ENCODE measurements at regions not wholly inside any gene's neighbourhood (a gene's known extent, or its start where the extent isn't known, plus 50 kb on each side); places are given as distances from the start of the nearest gene placed in this dataset.

DNA sequence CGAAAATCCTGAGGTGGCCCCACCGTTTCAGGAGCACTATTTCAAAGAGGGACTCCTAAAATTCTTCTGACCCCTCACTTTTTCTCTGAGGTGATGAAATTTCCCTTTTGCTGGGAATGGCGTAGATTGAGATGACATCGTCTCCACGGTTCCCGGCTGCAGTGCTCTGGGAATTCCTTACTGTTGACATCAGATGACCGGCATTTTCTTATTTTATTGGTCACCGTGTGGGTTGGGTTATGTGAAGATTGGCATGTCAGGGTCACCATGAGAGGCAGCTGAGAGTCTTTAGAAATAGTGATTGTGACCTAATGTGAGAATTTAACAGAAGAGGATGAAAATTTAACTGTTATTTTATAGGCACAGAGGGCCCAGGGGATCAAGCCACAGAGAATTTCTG lies 356.7 kb downstream of the FGF9 start:
- in situ Hi-C loops (cut with HindIII; ENCODE audit: low sequenced_read_pairs) = no loop called here
- DNase-seq (ENCODE audit: low spot score) = no peak

GRCh38 chr13:22028831-22029230 lies 358.0 kb downstream of the FGF9 start:
- DNase-seq (ENCODE audit: low spot score) = no peak
- in situ Hi-C loops (cut with HindIII; ENCODE audit: low sequenced_read_pairs) = no loop called here

- in situ Hi-C loops (cut with HindIII; ENCODE audit: low sequenced_read_pairs) = no loop called here
- DNase-seq (ENCODE audit: low spot score) = no peak
Observed at GRCh38 chr13:22030321-22030720, 359.4 kb downstream of the FGF9 start.

DNA sequence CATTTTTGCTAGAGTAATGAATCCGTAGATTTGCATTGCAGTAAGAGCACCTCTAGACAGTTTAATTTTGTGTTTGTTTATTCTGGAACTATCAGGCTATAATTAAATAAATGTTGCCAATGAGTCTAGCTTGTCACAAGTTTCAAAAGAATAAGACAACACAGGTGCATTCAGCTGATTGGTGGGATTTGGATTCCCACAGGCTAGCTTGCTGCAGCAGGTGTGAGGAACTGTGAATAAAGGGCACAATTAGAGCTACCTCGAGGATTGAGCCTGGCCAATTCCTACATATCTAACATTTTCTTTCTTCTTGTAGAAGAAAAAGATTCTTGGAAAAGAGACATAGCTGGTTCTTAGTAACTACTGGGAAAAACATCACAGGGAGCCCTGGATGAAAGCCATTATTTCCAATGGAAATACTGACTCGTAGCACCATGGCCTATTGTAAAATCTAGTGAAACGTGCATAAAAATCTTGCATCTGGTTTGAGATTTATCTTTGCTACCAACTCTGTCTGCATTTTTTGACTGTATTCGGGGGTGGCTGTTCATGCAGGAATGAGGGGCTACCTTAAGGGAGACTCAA lies 360.9 kb downstream of the FGF9 start:
- no peak for DNase-seq (ENCODE audit: low spot score)
- in situ Hi-C loops (cut with HindIII; ENCODE audit: low sequenced_read_pairs) = no loop called here

DNA sequence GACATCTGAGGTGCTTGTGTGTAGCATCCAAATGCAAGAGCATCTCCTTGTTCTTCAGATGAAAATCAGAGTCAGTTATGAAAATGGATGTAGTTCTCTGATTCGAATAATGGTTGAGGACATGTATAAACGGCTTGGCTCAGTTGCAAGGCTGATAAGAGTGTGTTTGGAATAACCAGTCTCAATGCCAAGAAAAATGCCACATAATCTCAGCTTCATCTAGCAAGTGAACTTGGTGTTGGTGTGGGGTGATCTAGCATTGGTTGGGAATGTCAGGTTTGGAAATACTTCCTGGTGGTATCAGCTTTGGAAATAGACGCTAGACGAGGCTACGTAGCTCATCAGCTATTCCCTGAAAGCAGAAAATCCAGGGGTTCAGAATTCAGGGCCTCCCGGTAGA lies 362.0 kb downstream of the FGF9 start:
- in situ Hi-C loops (cut with HindIII; ENCODE audit: low sequenced_read_pairs) = no loop called here
- no peak for DNase-seq (ENCODE audit: low spot score)

GRCh38 chr13:22039961-22040360 lies 369.1 kb downstream of the FGF9 start:
- no peak for DNase-seq (ENCODE audit: low spot score)
- in situ Hi-C loops (cut with HindIII; ENCODE audit: low sequenced_read_pairs) = no loop called here

- no peak for DNase-seq (ENCODE audit: low spot score)
- in situ Hi-C loops (cut with HindIII; ENCODE audit: low sequenced_read_pairs) = no loop called here
Observed at GRCh38 chr13:22040810-22041364, 370.0 kb downstream of the FGF9 start.

DNA sequence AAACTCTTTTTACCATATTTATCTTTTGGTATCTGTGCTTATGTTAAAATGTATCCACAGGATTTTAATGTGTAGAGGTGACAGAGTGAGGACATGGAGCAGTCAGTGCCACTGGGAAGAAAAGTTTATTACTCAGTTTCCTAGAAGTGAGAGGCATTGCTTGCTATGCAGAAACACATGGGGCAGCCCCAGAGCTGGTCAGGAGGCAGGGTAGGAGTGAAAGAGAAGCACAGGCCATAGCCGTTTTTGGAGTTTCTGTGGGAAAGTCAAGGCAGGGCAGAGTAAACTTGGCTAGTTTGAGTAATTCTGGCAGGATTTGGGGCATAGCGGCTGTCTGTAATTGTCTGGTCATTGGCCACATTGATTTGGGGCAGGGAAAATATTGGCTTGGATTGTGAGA lies 370.9 kb downstream of the FGF9 start:
- DNase-seq (ENCODE audit: low spot score) = no peak
- in situ Hi-C loops (cut with HindIII; ENCODE audit: low sequenced_read_pairs) = no loop called here

DNA sequence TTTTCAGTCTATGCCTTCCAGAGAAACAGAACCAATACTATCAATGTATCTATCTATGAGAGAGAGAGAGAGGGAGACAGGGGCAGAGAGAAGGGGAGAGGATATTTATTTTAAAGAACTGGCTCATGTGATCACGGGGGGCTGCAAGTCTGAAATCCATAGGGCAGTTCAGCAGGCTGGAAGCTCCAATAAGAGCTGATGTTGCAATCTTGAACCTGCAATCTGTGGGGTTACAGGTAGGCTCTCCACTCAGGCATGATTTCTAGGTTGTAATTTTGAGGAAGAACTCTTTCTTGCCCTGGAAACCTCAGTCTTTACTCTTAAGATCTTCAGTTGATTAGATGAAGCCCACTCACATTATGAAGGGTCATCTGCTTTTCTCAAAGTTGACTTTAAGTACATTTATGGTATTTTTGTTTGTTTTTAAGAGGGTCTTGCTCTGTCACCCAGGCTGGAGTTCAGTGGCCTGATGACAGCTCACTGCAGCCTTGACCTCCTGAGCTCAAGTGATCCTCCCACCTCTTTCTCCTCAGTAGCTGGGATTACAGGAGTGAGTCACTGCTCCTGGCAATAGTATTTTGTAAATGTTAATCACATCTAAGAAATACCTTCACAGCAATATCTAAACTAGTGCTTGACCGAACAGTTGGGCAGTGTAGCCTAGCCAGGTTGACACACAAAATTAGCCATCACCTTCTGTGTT lies 376.4 kb downstream of the FGF9 start:
- in situ Hi-C loops (cut with HindIII; ENCODE audit: low sequenced_read_pairs) = no loop called here
- no peak for DNase-seq (ENCODE audit: low spot score)

DNA sequence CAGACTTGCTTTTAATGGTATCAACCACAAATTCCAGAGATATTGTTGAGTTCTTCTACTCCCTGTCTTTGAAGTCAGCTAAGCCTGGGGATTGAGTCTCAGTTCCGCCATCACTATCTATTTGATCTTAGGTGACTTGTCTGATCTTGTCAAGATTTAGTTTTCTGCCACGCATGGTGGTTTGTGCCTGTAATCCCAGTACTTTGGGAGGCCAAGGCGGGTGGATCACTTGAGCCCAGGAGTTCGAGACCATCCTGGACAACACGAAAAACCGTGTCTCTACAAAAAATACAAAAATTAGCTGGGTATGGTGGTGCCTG lies 376.9 kb downstream of the FGF9 start:
- in situ Hi-C loops (cut with HindIII; ENCODE audit: low sequenced_read_pairs) = no loop called here
- no peak for DNase-seq (ENCODE audit: low spot score)

- in situ Hi-C loops (cut with HindIII; ENCODE audit: low sequenced_read_pairs) = no loop called here
- peak; percentile 9 for DNase-seq (ENCODE audit: low spot score)
Observed at GRCh38 chr13:22049384-22049783, 378.5 kb downstream of the FGF9 start.

- DNase-seq (ENCODE audit: low spot score) = peak; percentile 18
- in situ Hi-C loops (cut with HindIII; ENCODE audit: low sequenced_read_pairs) = no loop called here
Observed at GRCh38 chr13:22050951-22051563, 380.2 kb downstream of the FGF9 start.

DNA sequence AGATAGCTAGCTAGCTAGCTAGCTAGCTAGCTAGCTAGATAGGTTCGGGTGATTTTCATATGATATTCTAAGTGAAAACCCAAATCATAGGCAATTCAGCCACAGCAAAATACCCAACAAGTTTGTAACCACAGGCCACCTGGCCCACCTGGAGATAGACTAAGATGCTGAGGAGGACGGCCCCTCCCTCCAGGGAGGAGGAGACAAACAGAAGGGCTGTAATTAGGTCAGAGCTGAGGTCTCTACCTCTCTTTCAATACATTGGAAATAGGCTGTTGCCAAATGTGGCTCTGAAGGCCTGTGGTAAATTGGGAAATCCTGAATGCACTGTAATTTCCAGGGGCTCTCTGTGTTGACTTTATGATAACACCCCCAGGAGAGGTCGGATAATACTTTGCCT lies 382.2 kb downstream of the FGF9 start:
- in situ Hi-C loops (cut with HindIII; ENCODE audit: low sequenced_read_pairs) = no loop called here
- DNase-seq (ENCODE audit: low spot score) = no peak

DNA sequence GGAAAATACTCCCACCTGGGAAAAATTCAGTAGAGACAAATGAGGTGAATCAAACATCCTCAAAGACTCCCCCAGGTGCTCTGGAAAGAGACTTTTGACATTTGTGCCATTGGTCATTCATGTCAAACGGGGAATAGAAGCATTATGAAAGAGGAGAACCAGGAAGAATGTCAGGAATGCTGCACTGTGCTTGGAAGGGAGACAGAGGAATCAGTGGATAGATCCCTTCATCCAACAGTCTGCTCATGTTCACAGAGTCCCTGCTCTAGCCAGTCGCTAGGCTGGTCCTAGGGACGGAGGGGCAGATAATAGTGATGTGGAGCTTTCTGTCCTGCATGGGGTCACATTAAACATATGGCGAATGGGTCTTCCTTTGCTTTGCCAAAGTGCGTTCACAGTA lies 384.4 kb downstream of the FGF9 start:
- in situ Hi-C loops (cut with HindIII; ENCODE audit: low sequenced_read_pairs) = no loop called here
- DNase-seq (ENCODE audit: low spot score) = no peak

DNA sequence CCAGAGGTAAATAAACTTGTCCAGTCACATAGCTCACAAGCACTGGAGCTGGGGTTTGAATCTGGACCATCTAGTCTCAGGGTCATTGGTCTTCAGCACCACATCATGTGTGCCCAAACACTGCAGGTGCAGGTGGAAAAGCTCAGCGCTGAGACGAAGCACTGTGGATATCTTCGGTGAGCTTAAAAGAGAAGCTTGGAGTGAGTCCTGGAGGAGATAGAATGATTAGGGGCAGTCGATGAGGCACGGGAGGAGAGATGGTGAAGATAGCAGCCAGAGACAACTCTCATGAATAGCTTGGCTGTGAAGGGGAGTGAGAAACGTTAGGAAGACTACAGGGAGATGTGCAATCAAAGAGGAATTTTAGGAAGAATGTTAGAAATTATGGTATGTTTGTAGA lies 389.3 kb downstream of the FGF9 start:
- in situ Hi-C loops (cut with HindIII; ENCODE audit: low sequenced_read_pairs) = no loop called here
- DNase-seq (ENCODE audit: low spot score) = no peak

DNA sequence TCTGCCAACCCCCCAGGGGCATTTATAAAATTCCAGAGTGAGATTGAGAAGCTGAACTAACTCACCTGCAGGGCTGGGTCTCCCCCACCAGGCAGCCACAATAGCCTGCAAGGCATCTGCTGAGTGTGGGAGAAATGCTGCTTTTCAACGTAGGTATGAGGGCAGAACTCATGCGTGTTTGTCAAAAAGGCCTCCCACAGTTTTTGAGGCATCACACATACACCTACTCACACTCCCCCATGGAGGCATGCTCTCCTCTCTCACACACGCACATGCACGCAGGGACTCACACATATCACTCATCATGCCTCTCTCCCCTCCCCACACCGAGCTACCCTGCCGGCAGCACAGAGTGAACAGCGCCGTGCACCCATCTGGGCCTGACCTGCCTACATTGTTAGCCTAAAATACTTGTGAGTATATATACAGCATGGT lies 390.5 kb downstream of the FGF9 start:
- in situ Hi-C loops (cut with HindIII; ENCODE audit: low sequenced_read_pairs) = no loop called here
- DNase-seq (ENCODE audit: low spot score) = no peak

GRCh38 chr13:22061806-22062391 lies 391.0 kb downstream of the FGF9 start:
- no peak for DNase-seq (ENCODE audit: low spot score)
- in situ Hi-C loops (cut with HindIII; ENCODE audit: low sequenced_read_pairs) = no loop called here

DNA sequence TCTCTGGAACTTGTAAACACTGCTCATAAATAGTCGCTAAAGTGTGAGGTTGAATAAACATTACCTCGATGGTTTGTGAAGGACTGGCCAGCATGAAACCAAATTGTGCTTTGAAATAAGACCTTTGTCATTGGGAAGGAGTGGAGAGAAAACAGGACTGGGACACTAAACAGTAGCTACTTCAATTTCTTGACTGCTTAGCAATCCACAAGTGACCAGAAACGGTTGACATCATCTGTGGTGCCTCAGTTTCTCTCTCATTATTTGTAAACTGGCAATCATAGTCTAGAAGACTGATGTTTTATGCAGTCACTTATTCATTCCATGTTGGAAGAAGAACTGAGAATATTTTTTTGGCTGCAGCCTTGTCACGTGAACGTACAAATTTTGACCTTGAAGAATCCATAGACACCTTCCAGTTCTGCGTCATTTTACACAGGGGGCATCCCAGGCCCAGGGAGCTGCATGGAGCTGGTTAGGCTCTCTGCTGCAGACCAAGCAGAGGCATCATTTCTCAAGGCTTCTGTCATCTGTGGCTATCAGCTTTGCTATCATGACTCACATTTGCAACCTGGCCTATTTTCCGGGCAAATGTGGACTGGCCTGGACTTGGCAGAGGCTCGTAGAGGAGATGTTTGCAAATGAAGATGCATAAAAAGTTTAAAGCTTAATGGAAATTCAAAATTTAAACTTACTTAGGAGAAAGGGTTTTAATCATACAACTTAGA lies 391.8 kb downstream of the FGF9 start:
- in situ Hi-C loops (cut with HindIII; ENCODE audit: low sequenced_read_pairs) = no loop called here
- no peak for DNase-seq (ENCODE audit: low spot score)

DNA sequence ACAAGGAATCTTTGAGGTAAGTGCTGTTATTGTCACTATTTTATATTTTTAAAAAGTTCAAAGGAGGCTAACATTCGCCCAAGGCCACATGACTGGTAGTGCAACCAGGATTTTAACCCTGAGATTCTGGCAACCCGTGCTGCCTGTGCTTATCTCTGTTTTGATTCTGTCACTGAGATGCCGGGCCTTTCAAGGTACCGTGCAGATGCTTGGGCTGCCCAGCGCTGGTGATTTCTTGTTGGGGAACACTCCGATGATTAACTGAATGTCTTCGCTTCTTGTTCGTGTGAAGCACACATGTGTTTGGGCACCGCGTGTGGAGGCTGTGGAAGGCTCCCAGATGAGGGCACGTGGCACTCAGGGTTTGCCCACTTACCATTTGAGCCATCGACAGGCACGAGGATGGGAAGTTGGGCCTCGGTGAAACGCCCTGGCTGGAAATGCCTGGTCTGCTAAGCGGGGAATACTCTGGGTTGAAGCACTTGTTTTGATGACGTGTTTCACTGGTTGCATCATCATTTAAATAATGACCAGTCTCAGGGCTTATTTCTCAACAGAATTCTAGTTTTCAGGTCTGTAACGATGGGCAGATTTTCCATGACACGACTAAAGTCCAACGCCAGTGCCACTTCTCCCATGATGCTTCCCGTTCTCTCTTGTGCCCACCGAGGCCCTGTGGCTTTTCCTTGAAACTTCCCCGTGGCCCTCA lies 392.7 kb downstream of the FGF9 start:
- no peak for DNase-seq (ENCODE audit: low spot score)
- in situ Hi-C loops (cut with HindIII; ENCODE audit: low sequenced_read_pairs) = no loop called here

All from G401 (cell line).